Activated naive CD4-positive, alpha-beta T cell treated with anti-CD3 and anti-CD28 coated beads for 36 hours (primary cell): ENCODE measurements at regions not wholly inside any gene's neighbourhood (a gene's known extent, or its start where the extent isn't known, plus 50 kb on each side); places are given as distances from the start of the nearest gene placed in this dataset. TPM values are rescaled to one million over a fixed set of nuclear protein-coding genes. Genes with fewer than 3 reads are reported as not detected.

Source experiments
- microRNA-seq: library from miRNA; unstranded; fragments of <30 nt; microRNA quantifications from one replicate; pipeline ENCODE4 v1.2.0, GENCODE V29; 2022; ENCODE audit warnings: borderline microRNAs expressed, borderline replicate concordance

Small RNA genes in the stretch of these regions (microRNA-seq; reads per million reads assigned to microRNA genes)
- not detected for gene MIR4652
